Gastrocnemius medialis (tissue), 4 donors: ENCODE measurements at regions not wholly inside any gene's neighbourhood (a gene's known extent, or its start where the extent isn't known, plus 50 kb on each side); places are given as distances from the start of the nearest gene placed in this dataset.

Experiments
- POLR2A ChIP-seq, 2 donors: fragments of 450-650 bp; IDR thresholded peaks; one replicate each; pipeline ENCODE4 v1.6.1; 2017; ENCODE audit warnings: antibody characterized with exemption in 2 of 2, mild to moderate bottlenecking in 2 of 2, moderate library complexity in 2 of 2
- TF ChIP-seq, protein P1 (sequence below), 5 experiments: fragments of 450-650 bp in 3 of 5; fragments of 200-600 bp in 2 of 5; sonication (generic) in 2 of 5; IDR thresholded peaks in 4 of 5; conservative IDR thresholded peaks in 1 of 5; 1 replicate in 4 of 5; 2 replicates in 1 of 5; pipeline ENCODE4 v1.5.1; 2016 to 2019; ENCODE audit warnings: antibody characterized with exemption in 5 of 5, mild to moderate bottlenecking in 3 of 5, moderate library complexity in 3 of 5

DNA sequence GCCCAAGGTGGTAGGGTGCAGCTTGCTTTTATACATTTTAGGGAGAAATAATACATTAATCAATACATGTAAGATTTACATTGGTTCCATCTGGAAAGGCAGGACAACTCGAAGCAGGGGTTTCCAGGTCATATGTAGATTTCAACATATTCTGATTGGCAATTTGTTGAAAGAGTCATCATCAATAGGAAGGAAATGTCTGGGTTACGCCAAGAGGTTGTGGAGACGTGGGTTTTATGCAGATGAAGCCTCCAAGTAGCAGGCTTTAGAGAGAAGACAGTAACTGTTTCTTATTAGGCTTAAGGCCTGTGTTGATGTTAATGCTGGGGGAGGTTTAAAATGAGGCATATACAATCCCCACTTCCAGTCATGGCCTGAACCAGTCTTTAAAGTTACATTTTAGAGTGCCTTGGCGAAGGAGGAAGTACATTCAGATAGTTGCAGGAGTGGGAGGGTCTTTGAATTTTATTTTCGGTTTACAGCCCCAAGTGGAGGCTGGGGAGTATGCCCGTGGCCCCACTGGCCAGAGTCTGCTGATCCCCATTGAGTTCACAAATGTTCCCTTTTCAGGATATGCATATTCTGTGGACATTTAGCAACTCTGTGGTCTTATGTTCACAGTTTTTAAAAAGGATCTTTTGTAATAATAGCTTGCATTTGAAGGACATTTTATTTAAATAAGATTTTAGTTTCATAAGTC lies 166.0 kb upstream of the GDF10 start:
- TF ChIP-seq, protein P1, sequence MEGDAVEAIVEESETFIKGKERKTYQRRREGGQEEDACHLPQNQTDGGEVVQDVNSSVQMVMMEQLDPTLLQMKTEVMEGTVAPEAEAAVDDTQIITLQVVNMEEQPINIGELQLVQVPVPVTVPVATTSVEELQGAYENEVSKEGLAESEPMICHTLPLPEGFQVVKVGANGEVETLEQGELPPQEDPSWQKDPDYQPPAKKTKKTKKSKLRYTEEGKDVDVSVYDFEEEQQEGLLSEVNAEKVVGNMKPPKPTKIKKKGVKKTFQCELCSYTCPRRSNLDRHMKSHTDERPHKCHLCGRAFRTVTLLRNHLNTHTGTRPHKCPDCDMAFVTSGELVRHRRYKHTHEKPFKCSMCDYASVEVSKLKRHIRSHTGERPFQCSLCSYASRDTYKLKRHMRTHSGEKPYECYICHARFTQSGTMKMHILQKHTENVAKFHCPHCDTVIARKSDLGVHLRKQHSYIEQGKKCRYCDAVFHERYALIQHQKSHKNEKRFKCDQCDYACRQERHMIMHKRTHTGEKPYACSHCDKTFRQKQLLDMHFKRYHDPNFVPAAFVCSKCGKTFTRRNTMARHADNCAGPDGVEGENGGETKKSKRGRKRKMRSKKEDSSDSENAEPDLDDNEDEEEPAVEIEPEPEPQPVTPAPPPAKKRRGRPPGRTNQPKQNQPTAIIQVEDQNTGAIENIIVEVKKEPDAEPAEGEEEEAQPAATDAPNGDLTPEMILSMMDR (IDR thresholded peaks at IDR 0.05 in 4 of 5, conservative IDR thresholded peaks at IDR 0.05 in 1 of 5): no peak
- no peak for TF ChIP-seq POLR2A (IDR thresholded peaks at IDR 0.05)
